ENCODE measurements at regions not wholly inside any gene's neighbourhood (a gene's known extent, or its start where the extent isn't known, plus 50 kb on each side); places are given as distances from the start of the nearest gene placed in this dataset.
"Not testable (repeated sequence)": the region's sequence is repeated elsewhere in the genome, so short reads cannot be mapped to it uniquely, and the experiment has no call there.

GRCh38 chr4:66840178-66840577 is 705.1 kb downstream of the CENPC start:
- DNase-seq (ENCODE audit: low read depth in 2 of 2): no peak

- DNase-seq (ENCODE audit: low read depth in 2 of 2): no peak
Observed at GRCh38 chr4:66837279-66837922, 707.9 kb downstream of the CENPC start.

- no peak for DNase-seq (ENCODE audit: low read depth in 2 of 2)
Observed at GRCh38 chr4:66829310-66829709, 716.0 kb downstream of the CENPC start.

- DNase-seq (ENCODE audit: low read depth in 2 of 2): no peak
Observed at GRCh38 chr4:66820681-66821080, 724.6 kb downstream of the CENPC start.

GRCh38 chr4:66814277-66814676 is 731.0 kb downstream of the CENPC start:
- no peak for DNase-seq (ENCODE audit: low read depth in 2 of 2)

GRCh38 chr4:66805582-66805981 is 739.7 kb downstream of the CENPC start:
- DNase-seq (ENCODE audit: low read depth in 2 of 2): no peak

GRCh38 chr4:66804979-66805378 is 740.3 kb downstream of the CENPC start:
- no peak for DNase-seq (ENCODE audit: low read depth in 2 of 2)

- no peak for DNase-seq (ENCODE audit: low read depth in 2 of 2)
Observed at GRCh38 chr4:66797608-66798007, 747.7 kb downstream of the CENPC start.

- DNase-seq (ENCODE audit: low read depth in 2 of 2): no peak
Observed at GRCh38 chr4:66795724-66796123, 749.6 kb downstream of the CENPC start.

- DNase-seq (ENCODE audit: low read depth in 2 of 2): no peak
Observed at GRCh38 chr4:66794390-66795034, 750.8 kb downstream of the CENPC start.

- DNase-seq (ENCODE audit: low read depth in 2 of 2): no peak
Observed at GRCh38 chr4:66791686-66792085, 753.6 kb downstream of the CENPC start.

GRCh38 chr4:66785479-66785878 is 759.8 kb downstream of the CENPC start:
- DNase-seq (ENCODE audit: low read depth in 2 of 2): no peak

- DNase-seq (ENCODE audit: low read depth in 2 of 2): not testable (repeated sequence)
Observed at GRCh38 chr4:66782751-66783150, 762.6 kb downstream of the CENPC start.

- no peak for DNase-seq (ENCODE audit: low read depth in 2 of 2)
Observed at GRCh38 chr4:66777097-66777496, 768.2 kb downstream of the CENPC start.

GRCh38 chr4:66769441-66769840 is 775.9 kb downstream of the CENPC start:
- no peak for DNase-seq (ENCODE audit: low read depth in 2 of 2)

GRCh38 chr4:66767442-66767841 is 777.9 kb downstream of the CENPC start:
- DNase-seq (ENCODE audit: low read depth in 2 of 2): no peak

- DNase-seq (ENCODE audit: low read depth in 2 of 2): no peak
Observed at GRCh38 chr4:66766557-66766956, 778.7 kb downstream of the CENPC start.

- DNase-seq (ENCODE audit: low read depth in 2 of 2): no peak
Observed at GRCh38 chr4:66750273-66750672, 795.0 kb downstream of the CENPC start.

GRCh38 chr4:66746918-66747317 is 798.4 kb downstream of the CENPC start:
- DNase-seq (ENCODE audit: low read depth in 2 of 2): not testable (repeated sequence)

GRCh38 chr4:66741081-66741480 is 804.2 kb downstream of the CENPC start:
- no peak for DNase-seq (ENCODE audit: low read depth in 2 of 2)

- DNase-seq (ENCODE audit: low read depth in 2 of 2): no peak
Observed at GRCh38 chr4:66736606-66737005, 808.7 kb downstream of the CENPC start.

GRCh38 chr4:66728280-66728679 is 817.0 kb downstream of the CENPC start:
- no peak for DNase-seq (ENCODE audit: low read depth in 2 of 2)

- DNase-seq (ENCODE audit: low read depth in 2 of 2): not testable (repeated sequence)
Observed at GRCh38 chr4:66712301-66712921, 832.9 kb downstream of the CENPC start.
